Fibroblast of skin of left biceps (primary cell): ENCODE measurements at regions not wholly inside any gene's neighbourhood (a gene's known extent, or its start where the extent isn't known, plus 50 kb on each side); places are given as distances from the start of the nearest gene placed in this dataset.
"Not testable (repeated sequence)": the region's sequence is repeated elsewhere in the genome, so short reads cannot be mapped to it uniquely, and the experiment has no call there.

Experiments used
- DNase-seq, 2 experiments: peaks; one replicate each; pipeline ENCODE4 v3.0.0-alpha.2; 2013; ENCODE audit warnings: low read depth in 2 of 2

DNA sequence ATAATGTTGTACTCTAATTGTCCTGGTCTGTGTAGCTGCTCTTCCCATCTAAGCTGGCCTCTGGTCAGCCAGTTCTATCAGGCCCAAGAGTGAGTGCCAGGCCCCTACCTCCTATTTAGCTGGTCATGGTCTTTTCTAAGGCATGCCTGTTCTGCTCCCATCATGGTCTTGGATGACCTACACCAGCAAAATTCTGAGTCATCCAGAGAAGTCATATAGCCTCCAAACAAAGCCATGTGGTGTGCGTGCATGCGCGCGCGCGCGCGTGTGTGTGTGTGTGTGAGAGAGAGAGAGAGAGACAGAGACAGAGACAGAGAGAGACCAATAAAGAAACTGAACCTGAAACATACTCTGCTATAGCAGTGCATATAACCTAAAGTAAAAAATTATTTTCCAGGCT, 254.4 kb downstream of the BRINP2 start:
- DNase-seq: no peak

- no peak for DNase-seq
These were observed 254.0 kb downstream of the BRINP2 start for GRCh38 chr1:177424744-177425143.

GRCh38 chr1:177423090-177423489, 252.3 kb downstream of the BRINP2 start:
- no peak for DNase-seq

DNA sequence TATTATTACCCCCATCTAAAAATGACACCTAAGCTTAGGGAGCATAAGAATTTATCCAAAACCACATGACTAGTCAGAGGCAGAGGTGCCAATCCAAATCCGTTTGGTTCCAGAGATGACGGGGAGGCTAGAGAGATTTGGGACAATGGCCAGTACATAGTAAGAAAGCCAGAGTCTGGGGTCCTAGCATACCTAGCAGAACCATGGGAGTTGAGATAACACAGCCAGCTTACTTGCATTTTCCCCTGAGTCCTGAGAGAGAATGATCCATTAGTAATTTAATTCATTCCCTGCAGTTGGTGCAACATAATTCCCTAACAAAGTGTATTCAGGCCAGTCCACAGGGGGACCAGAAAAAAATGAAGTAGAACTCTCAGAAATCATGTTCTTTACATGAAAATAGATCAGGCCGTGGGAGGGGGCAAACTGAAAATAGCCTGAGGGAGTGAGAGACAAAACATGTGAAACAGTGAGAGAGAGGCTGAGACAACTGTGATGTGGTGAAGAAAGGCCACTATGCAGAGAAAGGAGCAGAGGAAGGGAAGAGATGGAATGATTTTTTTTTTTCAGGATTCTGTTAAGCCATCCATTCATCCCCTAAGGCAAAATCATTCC, 243.3 kb downstream of the BRINP2 start:
- no peak for DNase-seq

DNA sequence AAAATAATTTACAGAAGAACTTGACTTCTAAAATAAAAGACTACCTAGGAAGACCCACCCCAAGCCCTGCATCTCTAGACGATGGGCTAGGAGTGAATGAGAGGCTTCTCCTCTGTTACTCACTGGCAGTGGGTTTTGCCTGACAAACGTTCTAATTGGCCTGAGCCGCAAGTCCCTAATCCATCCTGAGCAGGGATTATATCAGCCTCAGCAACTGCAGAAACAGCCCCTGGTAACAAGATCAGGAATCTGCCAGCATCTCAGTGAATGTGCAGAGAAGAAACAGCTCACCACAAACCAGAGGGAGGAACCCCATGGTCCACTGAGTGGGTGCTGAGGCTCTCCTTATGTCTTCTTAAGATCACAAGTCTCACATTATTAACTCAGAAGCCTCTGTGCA, 240.6 kb downstream of the BRINP2 start:
- no peak for DNase-seq

DNA sequence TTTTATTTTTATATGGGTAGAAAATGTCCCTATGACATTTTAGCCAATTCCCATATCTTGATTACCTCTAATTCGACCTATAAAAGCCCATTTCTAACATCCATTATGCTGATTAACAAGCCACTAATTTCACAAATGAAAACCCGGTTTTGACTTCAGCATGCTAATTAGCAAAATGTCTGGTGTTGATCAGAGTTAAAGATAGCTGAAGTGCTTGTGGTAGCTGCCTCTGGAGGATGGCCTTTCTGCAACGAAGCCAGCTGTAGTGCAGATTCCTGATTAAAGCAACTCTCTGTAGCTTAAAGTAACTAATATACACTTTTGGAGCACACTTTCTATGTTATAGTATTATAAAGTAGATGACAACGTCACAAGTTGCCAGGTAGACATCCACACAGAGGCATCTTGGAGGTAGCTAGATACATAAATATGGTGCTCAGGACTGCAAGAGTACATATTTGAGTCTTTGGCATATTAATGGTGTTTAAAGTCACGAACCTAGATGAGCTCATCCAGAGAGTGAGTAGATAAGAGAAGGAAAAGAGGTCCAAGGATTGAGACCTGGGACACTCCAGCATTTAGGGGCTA, 239.5 kb downstream of the BRINP2 start:
- no peak for DNase-seq

DNA sequence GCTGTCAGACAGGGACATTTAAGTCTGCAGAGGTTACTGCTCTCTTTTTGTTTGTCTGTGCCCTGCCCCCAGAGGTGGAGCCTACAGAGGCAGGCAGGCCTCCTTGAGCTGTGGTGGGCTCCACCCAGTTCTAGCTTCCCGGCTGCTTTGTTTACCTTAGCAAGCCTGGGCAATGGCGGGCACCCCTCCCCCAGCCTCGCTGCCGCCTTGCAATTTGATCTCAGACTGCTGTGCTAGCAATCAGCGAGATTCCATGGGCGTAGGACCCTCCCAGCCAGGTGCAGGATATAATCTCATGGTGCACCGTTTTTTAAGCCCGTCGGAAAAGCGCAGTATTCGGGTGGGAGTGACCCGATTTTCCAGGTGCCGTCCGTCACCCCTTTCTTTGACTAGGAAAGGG, 235.6 kb downstream of the BRINP2 start:
- not testable (repeated sequence) for DNase-seq

DNA sequence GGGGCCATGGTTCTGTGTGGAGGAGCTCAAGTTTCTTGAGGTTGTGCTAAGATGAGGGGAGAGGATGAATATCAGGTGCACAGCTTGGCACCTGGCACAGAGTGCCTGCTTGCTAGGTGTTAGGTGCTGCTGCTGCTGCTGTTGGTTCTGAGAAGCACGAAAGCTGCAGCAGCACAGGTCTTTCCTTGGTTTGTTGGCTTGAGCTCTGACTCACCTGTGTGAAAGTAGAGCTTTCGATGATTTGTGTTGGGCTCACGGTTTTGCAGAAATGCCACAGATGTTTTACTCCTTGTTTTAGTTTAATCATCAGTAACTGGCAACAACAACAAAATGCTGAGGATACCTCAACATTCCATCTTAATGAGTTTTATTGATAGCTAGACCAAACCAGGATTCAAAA, 221.6 kb downstream of the BRINP2 start:
- DNase-seq: no peak

DNA sequence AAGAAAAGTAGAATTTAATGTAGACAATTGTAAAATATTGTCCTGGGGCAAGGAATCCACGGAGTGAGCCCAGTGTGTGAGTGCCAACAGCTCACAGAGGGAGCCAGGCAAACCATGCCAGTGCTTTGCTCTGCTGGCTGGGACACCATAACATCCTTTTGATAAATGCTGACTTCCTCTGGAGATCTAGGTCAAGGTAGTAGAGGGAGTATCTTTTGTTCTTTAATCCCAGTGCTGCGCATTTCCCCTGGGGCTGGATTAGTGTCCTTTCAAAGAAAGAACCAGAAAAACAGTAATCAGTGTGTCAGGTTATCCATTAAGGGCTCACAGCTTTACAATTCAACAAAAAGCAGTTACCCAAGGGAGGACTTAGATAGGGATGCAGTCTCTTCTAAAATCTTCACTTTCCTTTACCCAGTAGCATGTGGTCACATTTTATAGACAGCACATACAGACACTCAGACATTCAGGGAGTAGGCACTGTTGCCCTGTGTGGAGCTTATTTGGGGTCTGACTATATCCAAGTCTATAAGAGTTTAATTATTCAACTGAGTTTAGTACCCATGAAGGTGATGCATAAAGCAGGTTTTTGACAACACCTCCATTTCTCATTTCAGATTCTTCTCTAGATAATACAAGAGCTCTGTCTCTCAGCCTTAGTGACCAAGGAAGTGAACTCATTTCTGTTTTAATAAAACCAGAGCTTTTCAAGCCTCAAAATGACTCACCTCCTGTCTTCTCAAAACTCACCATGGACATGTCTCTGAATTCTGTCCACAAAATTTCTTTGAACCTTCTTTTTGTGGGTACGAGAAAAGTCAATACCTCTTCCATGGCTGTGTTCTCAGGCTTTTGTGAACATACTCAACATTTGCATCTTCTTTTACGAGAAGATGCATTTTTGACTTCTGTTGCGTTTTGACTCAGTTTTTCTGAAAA, 215.3 kb downstream of the BRINP2 start:
- no peak for DNase-seq

DNA sequence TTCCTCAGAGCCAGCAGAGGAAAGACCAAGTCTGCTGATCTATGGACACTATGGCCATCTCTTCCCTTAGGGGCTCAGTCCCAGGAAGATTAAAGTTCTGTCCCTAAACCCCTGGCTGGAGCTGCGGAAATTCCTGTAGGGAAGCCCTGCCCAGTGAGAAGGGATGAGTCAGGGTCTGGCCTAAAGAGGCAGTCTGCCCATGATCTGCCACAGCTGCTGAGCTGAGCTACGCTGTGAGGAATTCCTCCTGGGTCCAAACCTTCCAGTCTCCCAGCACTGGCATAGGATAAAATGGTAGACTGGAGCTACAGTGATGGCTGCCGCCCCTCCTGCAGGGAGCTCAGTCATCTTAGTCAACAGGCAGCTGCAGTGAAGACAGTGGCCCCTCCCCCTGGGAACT, 213.7 kb downstream of the BRINP2 start:
- DNase-seq: no peak

DNA sequence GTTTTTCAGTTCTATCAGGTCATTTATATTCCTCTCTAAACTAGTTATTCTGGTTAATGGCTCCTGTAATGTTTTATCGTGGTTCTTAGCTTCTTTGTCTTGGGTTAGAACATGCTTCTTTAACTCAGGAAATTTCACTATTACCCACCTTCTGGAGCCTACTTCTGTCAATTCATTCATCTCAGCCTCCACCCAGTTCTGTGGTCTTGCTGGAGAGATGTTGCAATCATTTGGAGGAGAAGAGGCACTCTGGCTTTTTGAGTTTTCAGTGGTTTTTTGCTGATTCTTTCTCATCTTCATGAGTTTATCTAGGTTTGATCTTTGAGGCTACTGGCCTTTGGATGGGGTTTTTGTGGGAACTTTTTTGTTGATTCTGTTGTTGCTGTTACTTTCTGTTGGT, 213.0 kb downstream of the BRINP2 start:
- DNase-seq: no peak

- no peak for DNase-seq
These were observed 207.1 kb downstream of the BRINP2 start for GRCh38 chr1:177377866-177378265.

DNA sequence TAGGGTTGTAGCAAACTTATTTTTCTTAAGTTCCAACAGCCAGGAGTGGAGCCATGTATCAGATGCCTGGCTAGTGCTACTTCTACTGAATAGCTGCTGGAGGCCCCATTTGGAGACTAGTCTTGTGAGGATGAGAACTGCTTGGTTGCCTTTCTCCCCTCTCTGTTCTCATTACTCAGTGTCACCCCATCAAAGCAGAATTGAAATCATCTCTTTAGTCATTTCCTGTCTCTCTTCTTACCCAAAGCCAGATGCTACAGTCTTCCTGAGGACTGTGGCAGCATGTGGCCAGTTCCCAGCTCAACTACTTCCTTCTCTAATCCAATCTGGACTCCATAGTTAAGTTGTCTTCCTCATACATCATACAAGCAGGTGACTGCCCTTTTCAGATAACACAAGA, 197.5 kb downstream of the BRINP2 start:
- no peak for DNase-seq

- DNase-seq: no peak
These were observed 195.3 kb downstream of the BRINP2 start for GRCh38 chr1:177366091-177366490.

GRCh38 chr1:177360791-177361190, 190.0 kb downstream of the BRINP2 start:
- DNase-seq: no peak

- DNase-seq: no peak
These were observed 186.1 kb downstream of the BRINP2 start for GRCh38 chr1:177356674-177357435.

- no peak for DNase-seq
These were observed 184.8 kb downstream of the BRINP2 start for GRCh38 chr1:177355575-177355974.

- DNase-seq: no peak
These were observed 183.5 kb downstream of the BRINP2 start for GRCh38 chr1:177354247-177354646.

DNA sequence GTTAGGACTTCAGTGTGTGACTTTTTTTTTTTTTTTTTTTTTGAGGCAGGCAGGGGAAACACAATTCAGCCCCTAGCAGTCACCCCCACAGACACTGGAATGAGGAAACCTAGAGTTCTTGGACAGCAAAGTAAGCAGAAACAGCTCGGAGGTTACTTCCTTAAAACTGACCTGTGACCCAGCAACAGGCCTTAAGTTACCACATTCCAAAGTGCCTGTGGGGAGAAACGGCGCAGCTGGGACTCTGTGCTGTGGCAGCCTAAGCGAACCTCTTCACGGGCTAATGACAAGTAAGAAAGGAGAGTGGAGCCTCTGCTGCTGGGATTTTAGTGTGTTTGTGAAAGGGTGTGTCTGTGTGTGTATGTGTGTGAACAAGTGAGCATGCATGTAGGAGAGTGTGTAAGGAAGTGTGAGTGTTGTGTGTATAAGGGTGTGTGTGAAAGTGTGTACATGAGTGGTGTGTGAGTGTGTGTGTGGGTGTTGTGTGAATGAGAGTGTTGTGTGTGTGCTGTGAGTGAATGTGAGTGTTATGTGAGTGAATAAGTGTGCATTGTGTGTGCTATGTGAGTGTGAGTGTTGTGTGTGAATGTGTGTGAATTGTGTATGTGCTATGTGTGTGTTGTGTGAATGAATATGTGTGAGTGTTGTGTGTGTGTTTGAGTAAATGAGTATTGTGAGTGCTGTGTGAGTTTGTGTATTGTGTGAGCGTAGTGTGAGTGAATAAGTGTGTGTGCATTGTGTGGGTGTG, 180.8 kb downstream of the BRINP2 start:
- DNase-seq: no peak

DNA sequence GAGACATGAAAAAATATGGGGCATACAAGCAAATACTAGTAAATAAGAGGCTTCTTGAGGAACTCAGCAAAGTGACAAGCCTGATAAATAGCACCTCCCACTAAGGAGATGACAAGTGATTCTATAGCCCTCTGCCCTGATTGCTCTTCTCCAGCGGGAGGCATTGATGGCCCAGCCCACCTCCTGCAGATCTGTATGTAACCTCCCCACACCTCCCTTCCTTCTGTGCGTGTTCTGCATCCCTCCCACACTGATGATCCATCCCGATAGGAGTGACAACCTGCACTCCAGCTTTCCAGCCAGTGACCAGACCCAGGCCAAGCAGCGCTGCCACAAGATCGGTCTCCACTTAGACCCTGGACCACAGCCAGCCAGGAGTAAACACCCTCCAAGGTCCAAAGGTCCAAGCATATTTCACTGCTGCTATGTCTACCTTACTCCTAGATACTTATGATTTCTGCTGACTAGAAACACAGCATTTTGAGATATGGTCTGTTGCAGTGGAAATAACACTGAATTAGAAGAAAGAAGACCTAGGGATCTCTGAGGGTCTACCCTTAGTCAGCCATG, 176.1 kb downstream of the BRINP2 start:
- no peak for DNase-seq

GRCh38 chr1:177343445-177343844, 172.7 kb downstream of the BRINP2 start:
- DNase-seq: no peak
